GM20000 (cell line): ENCODE measurements at regions not wholly inside any gene's neighbourhood (a gene's known extent, or its start where the extent isn't known, plus 50 kb on each side); places are given as distances from the start of the nearest gene placed in this dataset.

Experiments used
- DNase-seq: peaks from one replicate; pipeline ENCODE4 v3.0.0; 2012; ENCODE audit warnings: low spot score
- TF ChIP-seq, protein P1 (sequence below): IDR thresholded peaks from 2 replicates; pipeline ENCODE4 v1.5.1; 2012; ENCODE audit warnings: mild to moderate bottlenecking, control low read depth; ENCODE audit errors: extremely low read depth, missing control alignments

- TF ChIP-seq, protein P1, sequence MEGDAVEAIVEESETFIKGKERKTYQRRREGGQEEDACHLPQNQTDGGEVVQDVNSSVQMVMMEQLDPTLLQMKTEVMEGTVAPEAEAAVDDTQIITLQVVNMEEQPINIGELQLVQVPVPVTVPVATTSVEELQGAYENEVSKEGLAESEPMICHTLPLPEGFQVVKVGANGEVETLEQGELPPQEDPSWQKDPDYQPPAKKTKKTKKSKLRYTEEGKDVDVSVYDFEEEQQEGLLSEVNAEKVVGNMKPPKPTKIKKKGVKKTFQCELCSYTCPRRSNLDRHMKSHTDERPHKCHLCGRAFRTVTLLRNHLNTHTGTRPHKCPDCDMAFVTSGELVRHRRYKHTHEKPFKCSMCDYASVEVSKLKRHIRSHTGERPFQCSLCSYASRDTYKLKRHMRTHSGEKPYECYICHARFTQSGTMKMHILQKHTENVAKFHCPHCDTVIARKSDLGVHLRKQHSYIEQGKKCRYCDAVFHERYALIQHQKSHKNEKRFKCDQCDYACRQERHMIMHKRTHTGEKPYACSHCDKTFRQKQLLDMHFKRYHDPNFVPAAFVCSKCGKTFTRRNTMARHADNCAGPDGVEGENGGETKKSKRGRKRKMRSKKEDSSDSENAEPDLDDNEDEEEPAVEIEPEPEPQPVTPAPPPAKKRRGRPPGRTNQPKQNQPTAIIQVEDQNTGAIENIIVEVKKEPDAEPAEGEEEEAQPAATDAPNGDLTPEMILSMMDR: no peak
- no peak for DNase-seq
These were observed 273.4 kb upstream of the SASH1 start for GRCh38 chr6:148069256-148069655.

- DNase-seq: no peak
- TF ChIP-seq, protein P1: no peak
These were observed 268.3 kb upstream of the SASH1 start for GRCh38 chr6:148074291-148074690.

DNA sequence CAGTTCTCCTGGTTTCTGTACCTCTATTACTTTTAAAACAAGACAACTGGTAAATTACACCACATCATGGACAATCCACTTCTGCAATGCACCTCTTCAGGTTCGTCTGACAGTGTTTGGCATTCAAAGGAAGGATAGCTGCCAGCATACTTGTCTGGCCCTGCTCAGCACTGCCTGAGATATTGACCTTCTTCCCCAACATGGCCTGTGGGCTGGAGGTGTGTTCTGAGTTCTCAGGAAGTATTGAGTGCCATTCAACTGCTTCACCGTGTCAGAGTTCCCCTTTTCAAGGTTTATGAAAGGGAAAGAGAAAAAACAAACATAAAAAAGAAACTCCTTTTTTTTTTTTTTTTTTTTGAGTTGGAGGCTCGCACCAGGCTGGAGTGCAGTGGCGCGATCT, 267.9 kb upstream of the SASH1 start:
- no peak for DNase-seq
- TF ChIP-seq, protein P1: no peak

DNA sequence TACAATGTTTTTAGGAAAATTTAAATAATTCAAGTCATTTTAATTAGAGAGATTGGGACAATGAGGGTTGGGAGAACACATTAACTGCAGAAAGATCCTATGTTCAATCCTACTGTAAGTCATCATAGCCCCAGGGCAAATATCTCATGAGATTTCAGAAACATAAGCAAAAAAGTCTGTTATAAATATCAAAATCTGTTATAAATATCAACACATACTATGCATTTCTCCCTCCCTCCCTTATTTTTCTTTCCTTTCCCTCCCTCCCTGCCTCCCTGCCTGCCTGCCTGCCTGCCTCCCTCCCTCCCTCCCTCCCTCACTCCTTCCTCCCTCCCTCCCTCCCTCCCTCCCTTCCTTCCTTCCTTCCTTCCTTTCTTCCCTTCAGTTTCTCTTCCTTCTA, 267.3 kb upstream of the SASH1 start:
- TF ChIP-seq, protein P1: no peak
- DNase-seq: no peak

DNA sequence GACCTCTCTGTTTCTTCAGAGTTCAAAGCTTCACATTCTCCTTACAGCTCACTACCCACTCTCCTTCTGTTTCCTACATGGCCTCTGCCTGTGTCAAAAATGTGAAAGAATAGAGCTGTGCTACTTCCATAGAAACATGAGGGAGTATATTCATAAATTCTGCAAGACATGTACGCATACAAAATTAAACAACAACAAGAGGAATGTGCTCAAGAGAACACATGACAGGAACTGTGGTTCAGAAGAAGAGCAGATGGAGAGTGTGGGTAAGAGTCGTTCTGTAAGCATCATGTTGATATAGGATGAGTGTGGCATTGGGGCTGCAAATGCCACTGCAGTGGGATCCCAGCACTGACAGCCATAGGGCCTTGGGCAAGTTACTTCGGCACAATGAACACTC, 266.6 kb upstream of the SASH1 start:
- DNase-seq: no peak
- TF ChIP-seq, protein P1: no peak

DNA sequence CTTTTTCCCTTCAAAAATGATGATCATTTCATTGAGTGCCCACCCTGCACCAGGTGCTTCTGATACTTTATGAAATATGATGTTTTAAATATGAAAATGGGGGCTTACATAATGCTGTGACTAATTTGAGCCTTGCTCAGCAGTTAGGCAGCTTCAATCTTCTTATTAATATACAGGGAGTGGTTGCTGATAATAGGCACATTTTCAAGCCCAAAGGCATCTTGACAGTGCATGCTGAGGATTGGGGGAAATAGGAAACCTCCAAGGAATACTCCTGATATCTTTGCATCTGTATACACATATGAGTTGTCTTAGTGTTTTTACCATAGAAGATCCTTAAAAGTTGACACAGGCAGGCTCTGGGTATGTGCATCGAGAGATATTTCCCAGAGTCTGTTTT, 262.3 kb upstream of the SASH1 start:
- no peak for DNase-seq
- TF ChIP-seq, protein P1: no peak

DNA sequence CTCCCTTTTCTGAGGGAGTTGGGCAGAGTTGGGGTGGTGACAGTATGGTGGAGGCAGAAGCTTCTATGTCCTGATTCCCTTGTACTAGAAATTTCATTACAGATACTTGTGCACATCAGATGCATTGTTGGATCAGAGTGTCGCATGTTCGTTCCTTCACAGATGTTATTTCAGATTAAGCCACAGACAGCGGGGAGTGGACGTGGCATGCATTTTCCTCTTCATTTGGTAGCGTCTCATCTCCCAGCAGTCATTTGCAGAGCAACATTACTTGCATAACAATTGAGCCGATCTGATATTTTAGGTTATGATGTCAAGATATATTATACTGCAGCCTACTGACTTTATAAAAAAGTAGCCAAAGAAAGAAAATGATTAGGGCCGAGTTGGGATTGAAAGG, 261.6 kb upstream of the SASH1 start:
- no peak for DNase-seq
- TF ChIP-seq, protein P1: no peak
